AG10803 (cell line): ENCODE measurements at regions not wholly inside any gene's neighbourhood (a gene's known extent, or its start where the extent isn't known, plus 50 kb on each side); places are given as distances from the start of the nearest gene placed in this dataset.

Source experiments
- DNase-seq: peaks from one replicate; pipeline ENCODE4 v3.0.0; 2010; ENCODE audit warnings: low read depth
- H3K4me3 ChIP-seq: 2 replicates; pipeline ENCODE4 v1.5.1; 2011; ENCODE audit warnings: mild to moderate bottlenecking, low read length, control low read depth
- TF ChIP-seq, protein P1 (sequence below): conservative IDR thresholded peaks from 2 replicates; pipeline ENCODE4 v1.5.1; 2011; ENCODE audit warnings: mild to moderate bottlenecking, low read length, control low read depth, inconsistent platforms

DNA sequence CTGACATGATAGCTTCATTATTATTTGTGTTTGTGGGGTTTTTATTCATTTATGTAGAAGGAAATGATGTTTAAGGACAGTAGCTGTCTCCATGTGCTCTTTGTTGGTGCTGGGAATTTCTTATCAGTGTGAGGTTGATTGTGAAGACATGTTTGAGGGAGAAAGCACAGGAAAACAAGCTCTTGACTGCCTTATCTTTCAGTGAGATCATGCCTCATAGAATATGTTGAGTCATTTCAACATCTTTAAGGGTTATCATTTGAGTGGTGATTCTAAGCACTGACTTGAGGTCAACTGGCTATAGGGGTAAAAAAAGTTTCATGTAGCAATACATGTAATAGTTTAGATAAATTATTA, 405.1 kb upstream of the ADAMTS5 start:
- H3K4me3 ChIP-seq = no peak overlapping the region
- TF ChIP-seq, protein P1, sequence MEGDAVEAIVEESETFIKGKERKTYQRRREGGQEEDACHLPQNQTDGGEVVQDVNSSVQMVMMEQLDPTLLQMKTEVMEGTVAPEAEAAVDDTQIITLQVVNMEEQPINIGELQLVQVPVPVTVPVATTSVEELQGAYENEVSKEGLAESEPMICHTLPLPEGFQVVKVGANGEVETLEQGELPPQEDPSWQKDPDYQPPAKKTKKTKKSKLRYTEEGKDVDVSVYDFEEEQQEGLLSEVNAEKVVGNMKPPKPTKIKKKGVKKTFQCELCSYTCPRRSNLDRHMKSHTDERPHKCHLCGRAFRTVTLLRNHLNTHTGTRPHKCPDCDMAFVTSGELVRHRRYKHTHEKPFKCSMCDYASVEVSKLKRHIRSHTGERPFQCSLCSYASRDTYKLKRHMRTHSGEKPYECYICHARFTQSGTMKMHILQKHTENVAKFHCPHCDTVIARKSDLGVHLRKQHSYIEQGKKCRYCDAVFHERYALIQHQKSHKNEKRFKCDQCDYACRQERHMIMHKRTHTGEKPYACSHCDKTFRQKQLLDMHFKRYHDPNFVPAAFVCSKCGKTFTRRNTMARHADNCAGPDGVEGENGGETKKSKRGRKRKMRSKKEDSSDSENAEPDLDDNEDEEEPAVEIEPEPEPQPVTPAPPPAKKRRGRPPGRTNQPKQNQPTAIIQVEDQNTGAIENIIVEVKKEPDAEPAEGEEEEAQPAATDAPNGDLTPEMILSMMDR = no peak
- no peak for DNase-seq

DNA sequence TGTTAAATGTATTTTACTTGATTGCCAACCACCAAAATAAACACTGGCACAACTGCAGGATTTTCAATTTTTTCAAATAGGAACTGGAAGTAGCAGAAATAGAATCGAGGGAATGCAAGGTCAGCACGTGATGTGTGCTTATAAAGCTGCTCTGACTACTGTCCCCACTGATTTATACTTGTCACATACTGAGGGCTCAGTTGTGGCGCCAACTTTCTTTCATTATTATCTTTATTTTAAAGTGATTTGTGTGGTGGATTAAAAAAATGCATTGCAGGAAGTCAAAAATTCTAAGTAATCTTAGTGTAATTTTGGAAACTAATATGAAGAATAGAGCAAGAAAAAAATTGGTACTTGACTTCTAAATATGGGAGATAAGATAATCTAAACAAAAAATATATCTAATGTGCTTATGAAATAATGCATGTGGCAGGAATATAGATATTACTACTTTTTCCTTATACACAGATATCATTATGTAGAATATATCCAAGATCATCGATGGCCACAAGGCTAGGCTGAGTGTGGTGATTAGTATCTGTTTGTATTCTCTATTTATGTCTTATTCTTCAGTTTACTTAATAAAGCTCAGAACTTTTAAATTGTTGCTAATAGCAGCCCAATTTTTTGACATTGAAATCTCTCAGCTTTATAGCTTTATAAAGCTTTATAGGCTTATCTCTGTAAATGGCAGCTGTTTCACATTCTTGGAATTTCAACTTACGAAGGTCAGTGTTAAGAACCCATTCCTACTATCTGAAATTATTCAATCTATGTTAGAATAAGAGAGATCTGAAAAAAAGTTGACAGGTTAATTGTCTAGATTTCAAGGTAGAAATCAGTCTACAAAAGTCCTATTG, 404.5 kb upstream of the ADAMTS5 start:
- TF ChIP-seq, protein P1 = no peak
- no peak for DNase-seq
- H3K4me3 ChIP-seq = no peak overlapping the region

DNA sequence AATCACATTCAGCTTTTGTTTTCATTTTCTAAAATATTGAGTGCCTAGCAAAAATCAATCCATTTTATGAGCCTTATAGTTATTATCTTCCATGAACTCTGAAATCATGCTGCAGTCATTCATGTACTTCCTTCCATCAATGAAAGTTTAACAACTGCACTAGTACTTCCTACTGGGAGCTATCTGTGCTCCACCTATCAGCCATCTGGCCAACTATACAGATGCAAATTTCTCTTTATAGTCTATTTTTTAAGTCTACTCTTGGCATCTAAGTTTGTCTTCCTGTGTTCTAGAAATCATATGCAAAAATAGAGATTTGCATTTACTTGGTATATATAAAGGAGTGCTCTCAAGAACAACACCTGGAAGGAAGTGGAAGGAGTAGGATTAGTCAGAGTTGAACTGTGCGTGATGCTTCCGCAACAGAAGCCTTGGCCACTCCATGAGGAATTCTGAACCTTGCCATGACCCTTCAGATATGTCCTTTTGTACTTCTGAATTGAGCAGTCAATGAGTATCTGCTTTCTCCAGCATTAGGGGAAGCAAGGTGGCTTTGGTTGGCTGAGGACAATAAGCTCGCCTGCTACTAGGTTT, 403.2 kb upstream of the ADAMTS5 start:
- no peak for DNase-seq
- TF ChIP-seq, protein P1 = no peak
- H3K4me3 ChIP-seq = no peak overlapping the region

DNA sequence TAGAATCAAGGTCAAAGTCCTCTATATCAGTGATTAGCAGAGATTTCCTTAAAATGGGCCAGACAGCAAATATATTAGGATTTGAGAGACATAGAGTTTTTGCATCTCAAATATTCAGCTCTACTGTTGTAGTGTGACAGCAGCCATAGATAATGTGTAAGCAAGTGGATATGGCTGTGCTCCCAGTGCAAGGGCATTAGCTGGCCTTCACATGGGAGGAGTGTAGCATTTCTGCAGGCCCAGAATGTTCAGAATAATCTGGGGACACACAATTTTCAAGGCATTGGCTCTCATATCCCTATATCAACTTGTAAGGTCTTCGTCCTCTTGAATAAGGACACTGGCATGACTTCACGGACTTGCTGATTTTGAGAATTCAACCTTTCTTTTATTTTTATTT, 402.3 kb upstream of the ADAMTS5 start:
- TF ChIP-seq, protein P1 = no peak
- DNase-seq = no peak
- no peak overlapping the region for H3K4me3 ChIP-seq

DNA sequence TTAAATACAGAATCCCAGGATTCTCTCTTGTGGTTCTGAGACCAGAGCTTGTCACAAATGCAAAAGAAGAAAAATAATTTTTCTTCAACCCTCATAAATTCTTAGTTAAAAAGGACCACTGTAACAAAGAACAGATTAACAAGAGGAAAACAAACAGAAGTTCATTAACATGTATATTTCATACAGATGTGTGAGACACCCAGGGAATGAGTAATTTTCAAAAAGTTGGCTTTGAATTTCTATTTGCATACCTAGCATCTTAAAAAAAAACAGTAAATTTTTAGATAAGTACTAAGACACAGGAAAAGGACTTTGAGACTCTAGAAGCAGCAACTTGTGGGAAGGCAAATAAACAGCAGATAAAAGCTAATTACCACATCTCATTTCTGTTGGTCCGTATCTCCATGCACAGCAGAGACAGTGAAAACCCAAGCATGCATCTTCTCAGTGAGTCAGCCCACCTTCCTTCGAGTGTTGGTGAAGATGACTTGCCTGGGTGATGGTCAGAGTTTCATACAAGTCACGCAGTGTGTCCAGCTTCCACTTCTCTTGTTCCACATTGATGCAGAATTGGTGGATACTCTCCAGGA, 399.9 kb upstream of the ADAMTS5 start:
- DNase-seq = no peak
- no peak overlapping the region for H3K4me3 ChIP-seq
- TF ChIP-seq, protein P1 = no peak

DNA sequence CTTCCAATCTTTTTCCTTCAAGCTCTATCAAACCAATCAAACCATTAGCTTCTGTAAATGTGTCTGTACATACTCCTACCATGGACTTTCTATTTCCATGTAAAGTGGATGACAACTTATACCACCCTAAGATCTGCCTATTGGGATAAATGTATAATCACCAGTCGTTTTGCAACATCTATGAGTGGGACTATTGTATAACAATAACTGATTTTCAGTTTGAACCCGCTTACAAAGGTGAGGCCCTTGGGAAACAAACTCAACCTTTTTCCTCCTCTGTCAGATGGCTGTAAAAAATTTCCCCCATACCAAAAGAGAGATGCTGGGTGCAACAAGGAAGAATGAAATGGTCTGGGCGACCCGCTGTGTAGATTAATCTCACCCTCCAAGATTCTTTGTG, 399.1 kb upstream of the ADAMTS5 start:
- no peak for DNase-seq
- TF ChIP-seq, protein P1 = no peak
- no peak overlapping the region for H3K4me3 ChIP-seq

DNA sequence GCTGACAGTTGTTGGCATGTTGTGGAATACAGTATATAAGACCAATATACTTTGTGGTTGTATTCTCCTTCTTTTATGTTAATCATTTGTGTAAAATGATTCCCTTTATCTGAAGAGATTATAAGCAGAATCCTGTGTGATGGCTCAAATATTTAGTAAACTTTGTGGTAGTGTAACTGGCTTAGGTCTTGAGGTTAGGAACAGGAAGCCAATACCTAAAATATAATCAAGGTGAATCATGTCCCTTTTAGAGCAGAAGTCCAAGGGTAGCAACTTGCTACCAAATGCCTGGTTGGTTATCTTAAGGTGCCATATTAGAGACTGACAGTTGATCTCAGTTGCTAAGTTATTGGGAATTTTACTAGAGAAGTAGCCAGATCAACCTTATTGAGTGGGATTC, 398.5 kb upstream of the ADAMTS5 start:
- peak; percentile 42 for DNase-seq
- TF ChIP-seq, protein P1 = no peak
- H3K4me3 ChIP-seq = no peak overlapping the region
